ENCODE measurements at regions not wholly inside any gene's neighbourhood (a gene's known extent, or its start where the extent isn't known, plus 50 kb on each side); places are given as distances from the start of the nearest gene placed in this dataset.
"Not testable (repeated sequence)": the region's sequence is repeated elsewhere in the genome, so short reads cannot be mapped to it uniquely, and the experiment has no call there.

- no peaks in the 10 kb centered on the region for H3K27me3 ChIP-seq
- H3K27ac ChIP-seq: no peak overlapping the region
These were observed 73.7 kb upstream of the IPO5 start for GRCh38 chr13:97879646-97880310.

GRCh38 chr13:97880311-97880675, 73.2 kb upstream of the IPO5 start:
- Histone ChIP-seq H3K27me3 (no peaks in the 10 kb centered on the region), H3K4me1 (no peaks in the 10 kb centered on the region), H3K9ac (no peak overlapping the region), H3K4me3 (no peak overlapping the region), H3K4me2 (no peak overlapping the region), H3K9me3 (replicated peaks in 1 of 11) (no peaks in the 10 kb centered on the region), H4K20me1 (no peaks in the 10 kb centered on the region), H3K27ac (no peak overlapping the region), H3K36me3 (no peaks in the 10 kb centered on the region)
- TF ChIP-seq Cebpa-rat (IDR thresholded peaks at IDR 0.05): no peak

More at GRCh38 chr13:97879646-97880310, 73.7 kb upstream of the IPO5 start:
- Histone ChIP-seq H3K36me3 (no peaks in the 10 kb centered on the region), H3K9me3 (replicated peaks in 1 of 11) (no peaks in the 10 kb centered on the region), H3K9ac (no peak overlapping the region), H4K20me1 (no peaks in the 10 kb centered on the region), H3K4me1 (no peaks in the 10 kb centered on the region), H3K4me2 (no peak overlapping the region), H3K4me3 (no peak overlapping the region)
- no peak for TF ChIP-seq Cebpa-rat (IDR thresholded peaks at IDR 0.05)

GRCh38 chr13:97881556-97881955, 71.9 kb upstream of the IPO5 start:
- no peak overlapping the region for H3K9ac ChIP-seq
- no peak overlapping the region for H3K27ac ChIP-seq
- H3K4me2 ChIP-seq: no peak overlapping the region
- H3K4me3 ChIP-seq: no peak overlapping the region
- H4K20me1 ChIP-seq: no peaks in the 10 kb centered on the region
- no peak for TF ChIP-seq Cebpa-rat (IDR thresholded peaks at IDR 0.05)
- H3K27me3 ChIP-seq: no peaks in the 10 kb centered on the region
- H3K9me3 ChIP-seq (replicated peaks in 1 of 11): peaks cover 0 to 5% (median 0%) of the 10 kb centered on the region in 11 experiments; a peak in 1 of 22 replicates
- no peaks in the 10 kb centered on the region for H3K36me3 ChIP-seq
- H3K4me1 ChIP-seq: no peaks in the 10 kb centered on the region

- H3K9me3 ChIP-seq (replicated peaks in 1 of 11): peaks cover 0 to 5% (median 0%) of the 10 kb centered on the region in 11 experiments; a peak in 1 of 22 replicates
- H3K27ac ChIP-seq: no peak overlapping the region
- no peak for TF ChIP-seq Cebpa-rat (IDR thresholded peaks at IDR 0.05)
- no peaks in the 10 kb centered on the region for H4K20me1 ChIP-seq
- H3K4me1 ChIP-seq: no peaks in the 10 kb centered on the region
- no peak overlapping the region for H3K4me3 ChIP-seq
- H3K9ac ChIP-seq: no peak overlapping the region
- H3K27me3 ChIP-seq: no peaks in the 10 kb centered on the region
- H3K36me3 ChIP-seq: no peaks in the 10 kb centered on the region
- no peak overlapping the region for H3K4me2 ChIP-seq
These were observed 70.1 kb upstream of the IPO5 start for GRCh38 chr13:97883396-97883795.

GRCh38 chr13:97884707-97885468, 68.6 kb upstream of the IPO5 start:
- Histone ChIP-seq H3K4me1 (no peaks in the 10 kb centered on the region), H3K4me2 (no peak overlapping the region), H3K27me3 (no peaks in the 10 kb centered on the region), H3K9me3 (replicated peaks in 1 of 11) (peaks cover 0 to 5% (median 0%) of the 10 kb centered on the region in 11 experiments; a peak in 1 of 22 replicates), H3K36me3 (no peaks in the 10 kb centered on the region), H3K27ac (no peak overlapping the region), H4K20me1 (no peaks in the 10 kb centered on the region), H3K9ac (no peak overlapping the region), H3K4me3 (no peak overlapping the region)
- TF ChIP-seq Cebpa-rat (IDR thresholded peaks at IDR 0.05): no peak

GRCh38 chr13:97885641-97886040, 67.8 kb upstream of the IPO5 start:
- peaks cover 0 to 5% (median 0%) of the 10 kb centered on the region in 11 experiments; a peak in 1 of 22 replicates for H3K9me3 ChIP-seq (replicated peaks in 1 of 11)
- no peak overlapping the region for H3K4me2 ChIP-seq
- no peaks in the 10 kb centered on the region for H4K20me1 ChIP-seq
- no peaks in the 10 kb centered on the region for H3K4me1 ChIP-seq
- H3K36me3 ChIP-seq: no peaks in the 10 kb centered on the region
- H3K27me3 ChIP-seq: no peaks in the 10 kb centered on the region
- H3K4me3 ChIP-seq: no peak overlapping the region
- H3K27ac ChIP-seq: no peak overlapping the region
- no peak overlapping the region for H3K9ac ChIP-seq
- no peak for TF ChIP-seq Cebpa-rat (IDR thresholded peaks at IDR 0.05)

- H3K4me2 ChIP-seq: no peak overlapping the region
- no peaks in the 10 kb centered on the region for H3K4me1 ChIP-seq
- no peak for TF ChIP-seq Cebpa-rat (IDR thresholded peaks at IDR 0.05)
- no peak overlapping the region for H3K9ac ChIP-seq
- no peak overlapping the region for H3K27ac ChIP-seq
- no peaks in the 10 kb centered on the region for H4K20me1 ChIP-seq
- H3K9me3 ChIP-seq (replicated peaks in 1 of 11): peaks cover 0 to 15% (median 0%) of the 10 kb centered on the region in 11 experiments; a peak in 2 of 22 replicates
- no peaks in the 10 kb centered on the region for H3K27me3 ChIP-seq
- no peaks in the 10 kb centered on the region for H3K36me3 ChIP-seq
- H3K4me3 ChIP-seq: no peak overlapping the region
These were observed 63.7 kb upstream of the IPO5 start for GRCh38 chr13:97889803-97890202.

- Histone ChIP-seq H3K9me3 (replicated peaks in 1 of 11) (peaks cover 0 to 16% (median 0%) of the 10 kb centered on the region in 11 experiments; a peak in 2 of 22 replicates), H3K4me3 (no peak overlapping the region), H3K27ac (no peak overlapping the region), H3K36me3 (no peaks in the 10 kb centered on the region), H4K20me1 (no peaks in the 10 kb centered on the region), H3K27me3 (no peaks in the 10 kb centered on the region), H3K4me1 (no peaks in the 10 kb centered on the region), H3K4me2 (no peak overlapping the region), H3K9ac (no peak overlapping the region)
- no peak for TF ChIP-seq Cebpa-rat (IDR thresholded peaks at IDR 0.05)
These were observed 62.9 kb upstream of the IPO5 start for GRCh38 chr13:97890573-97890972.

GRCh38 chr13:97891964-97892363, 61.5 kb upstream of the IPO5 start:
- not testable (repeated sequence) for H3K27ac ChIP-seq, H3K4me3 ChIP-seq, H3K4me2 ChIP-seq, H4K20me1 ChIP-seq, H3K9ac ChIP-seq, H3K27me3 ChIP-seq, H3K36me3 ChIP-seq, H3K4me1 ChIP-seq
- peaks cover 0 to 16% (median 0%) of the 10 kb centered on the region in 11 experiments; a peak in 1 of 22 replicates for H3K9me3 ChIP-seq (replicated peaks in 1 of 11)

- Histone ChIP-seq H3K9me3 (replicated peaks in 1 of 11) (peaks cover 0 to 16% (median 0%) of the 10 kb centered on the region in 11 experiments; a peak in 1 of 22 replicates), H4K20me1 (no peaks in the 10 kb centered on the region), H3K9ac (no peak overlapping the region), H3K36me3 (no peaks in the 10 kb centered on the region), H3K4me1 (no peaks in the 10 kb centered on the region), H3K4me3 (no peak overlapping the region), H3K27ac (no peak overlapping the region), H3K4me2 (no peak overlapping the region), H3K27me3 (no peaks in the 10 kb centered on the region)
- no peak for TF ChIP-seq Cebpa-rat (IDR thresholded peaks at IDR 0.05)
These were observed 60.8 kb upstream of the IPO5 start for GRCh38 chr13:97892717-97893116.

All from BLaER1 treated with 17β-estradiol and CSF1 and Interleukin-3, amounts not matched to agents 10 nM and 100 nM (cell line).